HG03432 (cell line): ENCODE measurements at regions not wholly inside any gene's neighbourhood (a gene's known extent, or its start where the extent isn't known, plus 50 kb on each side); places are given as distances from the start of the nearest gene placed in this dataset.
A peak's percentile ranks its signal among the peaks of the same experiment; 100 is the strongest.

Experiments
- ATAC-seq: cut with Tn5 transposase; IDR thresholded peaks from one replicate; pipeline ENCODE4 v1.9.1; 2021; ENCODE audit warnings: mild to moderate bottlenecking, moderate library complexity; ENCODE audit not compliant: unreplicated experiment

GRCh38 chr4:11002961-11003360, 318.4 kb upstream of the CLNK start:
- ATAC-seq, result no peak

DNA sequence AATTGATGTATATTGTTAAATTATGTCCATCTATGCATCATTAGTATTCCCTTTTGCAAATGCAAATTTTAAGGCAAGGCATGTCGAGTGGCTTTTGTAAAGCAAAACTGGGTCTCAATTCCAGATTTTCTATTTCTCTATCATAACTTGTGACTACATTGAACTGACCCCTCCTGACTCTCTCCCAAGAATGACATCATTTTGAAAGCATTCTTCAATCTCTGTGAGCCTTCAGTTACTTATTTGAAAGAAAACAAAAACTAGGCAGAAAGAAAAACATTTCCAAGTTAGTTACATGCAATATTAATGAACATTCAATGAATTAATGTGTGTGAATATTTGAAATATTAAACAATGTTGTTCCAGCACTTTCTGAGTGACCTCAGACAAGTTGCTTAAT, 314.3 kb upstream of the CLNK start:
- ATAC-seq, result no peak

DNA sequence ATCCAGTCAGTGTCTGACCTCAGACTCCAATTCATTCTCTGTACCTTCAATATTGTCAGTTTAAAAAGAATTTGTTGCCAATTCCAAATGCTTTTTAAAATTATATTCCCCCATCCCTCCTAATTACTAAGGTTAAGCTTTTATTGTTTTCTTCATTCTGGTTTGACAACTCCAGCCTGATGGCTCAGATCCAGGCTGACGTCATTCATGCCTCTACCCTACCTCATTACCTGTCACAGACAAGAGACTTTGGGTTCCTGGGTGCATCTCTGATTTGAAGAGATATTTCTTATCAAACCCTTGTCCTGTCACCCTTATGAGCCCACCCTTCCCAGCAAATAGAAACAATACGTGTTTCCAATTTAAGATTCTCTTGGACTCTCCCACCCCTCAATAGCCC, 300.2 kb upstream of the CLNK start:
- no peak for ATAC-seq

GRCh38 chr4:10983885-10984640, 299.5 kb upstream of the CLNK start:
- no peak for ATAC-seq

GRCh38 chr4:10983268-10983667, 298.7 kb upstream of the CLNK start:
- ATAC-seq, result peak; percentile 48

GRCh38 chr4:10982305-10982704, 297.7 kb upstream of the CLNK start:
- ATAC-seq, result no peak

DNA sequence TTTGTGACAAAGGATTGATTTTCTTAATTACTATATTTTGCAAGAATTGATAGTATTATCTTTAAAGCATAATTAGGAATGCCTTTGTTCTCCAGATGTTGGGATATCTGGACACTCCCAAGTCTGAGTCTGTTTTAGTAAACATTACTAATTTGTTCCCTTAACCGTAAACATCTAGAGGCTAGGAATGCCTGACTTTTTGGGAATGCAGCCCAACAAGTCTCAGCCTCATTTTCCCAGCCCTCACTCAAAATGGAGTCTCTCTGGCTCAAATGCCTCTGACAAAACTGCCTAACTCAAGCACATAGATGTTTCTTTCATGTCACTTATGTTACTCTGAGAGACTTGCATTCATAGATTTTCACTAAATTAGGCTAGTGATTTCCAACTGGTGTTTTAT, 297.0 kb upstream of the CLNK start:
- no peak for ATAC-seq

- no peak for ATAC-seq
These were observed 296.5 kb upstream of the CLNK start for GRCh38 chr4:10981096-10981495.

DNA sequence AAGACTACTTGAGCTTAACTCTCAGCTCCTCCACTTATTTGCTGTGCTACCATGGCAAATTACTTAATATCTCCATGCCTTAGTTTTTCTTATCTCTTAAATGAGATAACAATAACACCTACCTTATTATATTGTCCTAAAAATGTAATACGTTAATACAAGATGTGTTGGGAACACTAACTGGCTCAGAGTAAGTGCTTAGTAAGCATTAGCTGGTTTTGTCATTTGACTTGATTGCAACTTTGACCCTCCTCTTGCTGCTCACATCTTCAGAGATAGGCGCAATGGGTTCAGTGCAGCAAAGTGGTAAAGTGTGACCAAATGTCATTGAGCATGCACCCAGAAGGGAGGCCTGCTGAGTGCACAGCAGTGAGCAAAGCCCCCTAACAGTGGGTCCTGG, 294.5 kb upstream of the CLNK start:
- no peak for ATAC-seq

DNA sequence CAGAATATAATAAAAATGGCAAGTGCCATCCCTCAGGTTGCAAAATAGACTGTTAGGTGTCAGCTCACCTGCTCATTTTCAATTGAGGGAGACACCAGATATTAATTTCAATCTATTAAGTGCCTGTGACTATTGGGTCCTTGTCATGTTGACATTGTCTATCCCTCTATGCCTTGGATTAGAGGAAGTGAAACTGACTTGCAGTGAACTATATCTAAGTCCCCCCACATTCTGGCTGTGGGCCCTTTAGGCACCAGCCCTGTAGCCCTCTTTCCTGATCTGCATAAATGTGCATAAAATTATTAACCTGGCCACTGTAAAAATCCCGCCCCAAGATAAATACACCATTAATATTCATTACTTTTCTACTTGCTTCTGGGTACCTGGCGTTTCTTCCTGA, 293.0 kb upstream of the CLNK start:
- peak; percentile 76 for ATAC-seq

DNA sequence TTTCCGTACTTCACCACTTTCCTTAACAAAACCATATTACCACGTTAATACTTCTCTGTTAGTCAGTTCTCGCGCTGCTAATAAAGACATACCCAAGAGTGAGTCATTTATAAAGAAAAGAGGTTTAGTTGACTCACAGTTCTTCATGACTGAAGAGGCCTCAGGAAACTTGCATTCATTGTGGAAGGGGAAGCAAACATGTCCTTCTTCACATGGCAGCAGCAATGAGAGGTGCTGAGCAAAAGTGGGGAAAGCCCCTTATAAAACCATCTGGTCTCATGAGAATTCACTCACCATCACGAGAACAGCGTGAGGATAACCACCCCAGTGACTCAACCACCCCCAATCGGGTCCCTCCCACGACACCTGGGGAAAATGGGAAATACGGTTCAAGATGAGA, 289.8 kb upstream of the CLNK start:
- ATAC-seq, result no peak

DNA sequence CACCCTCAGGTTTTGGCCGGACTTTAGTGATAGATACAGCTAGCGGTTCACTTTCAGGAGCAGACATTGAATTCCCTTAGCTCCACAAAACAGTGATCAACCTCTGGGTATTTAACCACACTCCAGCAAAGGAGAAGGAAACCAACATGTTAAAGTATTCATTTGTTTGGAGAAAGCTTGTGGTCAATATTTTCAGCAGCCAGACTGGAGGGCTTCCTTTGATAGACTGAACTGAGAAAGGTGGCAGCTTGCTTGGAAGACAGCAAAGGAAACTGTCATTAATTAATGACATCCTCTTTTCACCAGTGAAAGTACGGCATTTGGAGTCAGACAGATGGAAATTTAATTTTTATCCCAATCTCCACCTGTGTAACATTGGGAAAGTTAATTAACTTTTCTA, 289.1 kb upstream of the CLNK start:
- ATAC-seq, result no peak

GRCh38 chr4:10971800-10972401, 287.3 kb upstream of the CLNK start:
- ATAC-seq, result no peak

- no peak for ATAC-seq
These were observed 280.6 kb upstream of the CLNK start for GRCh38 chr4:10965196-10965595.

- ATAC-seq, result no peak
These were observed 279.6 kb upstream of the CLNK start for GRCh38 chr4:10963958-10964703.

DNA sequence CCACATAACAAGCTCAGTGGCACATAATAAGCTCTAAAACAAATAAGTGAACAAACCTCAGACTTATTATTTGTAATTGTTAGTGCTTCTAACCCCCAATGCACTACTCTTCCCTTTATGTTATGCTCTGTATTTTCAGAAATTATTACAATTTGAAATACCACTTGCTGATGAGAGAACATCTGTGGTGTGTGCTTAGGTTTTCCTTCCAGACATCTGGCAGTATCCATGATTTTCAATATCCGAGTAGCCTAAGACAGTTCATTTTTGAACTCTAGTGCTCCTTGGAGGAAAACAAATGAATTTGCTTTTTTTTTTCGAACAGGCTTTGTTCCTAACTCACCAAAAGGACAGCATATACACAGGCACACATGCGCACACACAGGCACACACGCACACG, 278.7 kb upstream of the CLNK start:
- no peak for ATAC-seq

- ATAC-seq, result no peak
These were observed 277.7 kb upstream of the CLNK start for GRCh38 chr4:10962246-10962645.

GRCh38 chr4:10960389-10960788, 275.8 kb upstream of the CLNK start:
- no peak for ATAC-seq

DNA sequence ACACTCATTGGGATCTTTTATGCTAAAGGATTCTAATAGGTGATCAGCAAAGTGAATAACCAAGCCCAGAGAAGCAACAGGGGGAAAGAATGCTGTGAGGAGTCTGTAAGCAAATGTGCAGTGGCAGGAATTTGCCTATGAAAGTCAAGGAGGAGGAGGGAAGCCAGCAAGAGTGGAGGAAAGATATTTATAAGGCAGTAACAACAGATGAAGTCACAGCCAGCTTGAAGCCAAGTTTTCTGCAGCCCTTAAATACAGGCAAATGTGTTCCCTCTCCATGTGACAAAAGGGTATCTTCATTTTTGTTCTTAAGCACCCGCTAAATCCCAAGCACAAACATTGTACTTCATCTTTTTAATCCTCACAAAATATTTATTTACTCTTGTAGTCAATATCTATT, 275.0 kb upstream of the CLNK start:
- ATAC-seq, result no peak

- ATAC-seq, result no peak
These were observed 273.8 kb upstream of the CLNK start for GRCh38 chr4:10958226-10958856.

GRCh38 chr4:10951306-10951705, 266.7 kb upstream of the CLNK start:
- no peak for ATAC-seq
